GM13976 (cell line): ENCODE measurements at regions not wholly inside any gene's neighbourhood (a gene's known extent, or its start where the extent isn't known, plus 50 kb on each side); places are given as distances from the start of the nearest gene placed in this dataset.

ENCODE experiments used
- DNase-seq: peaks from one replicate; pipeline ENCODE4 v3.0.0; 2012; ENCODE audit warnings: low spot score
- in situ Hi-C: fragments of 300-500 bp; cut with MboI; formaldehyde crosslinking; loops from one replicate; pipeline ENCODE4 v1.12.0; 2022; ENCODE audit warnings: low sequenced_read_pairs, mixed read lengths, inconsistent platforms; ENCODE audit not compliant: unreplicated experiment
- TF ChIP-seq, protein P1 (sequence below): IDR thresholded peaks from 2 replicates; pipeline ENCODE4 v1.5.1; 2012; ENCODE audit warnings: borderline replicate concordance, mild to moderate bottlenecking; ENCODE audit not compliant: insufficient read depth; ENCODE audit errors: extremely low read depth, missing control alignments, control extremely low read depth

DNA sequence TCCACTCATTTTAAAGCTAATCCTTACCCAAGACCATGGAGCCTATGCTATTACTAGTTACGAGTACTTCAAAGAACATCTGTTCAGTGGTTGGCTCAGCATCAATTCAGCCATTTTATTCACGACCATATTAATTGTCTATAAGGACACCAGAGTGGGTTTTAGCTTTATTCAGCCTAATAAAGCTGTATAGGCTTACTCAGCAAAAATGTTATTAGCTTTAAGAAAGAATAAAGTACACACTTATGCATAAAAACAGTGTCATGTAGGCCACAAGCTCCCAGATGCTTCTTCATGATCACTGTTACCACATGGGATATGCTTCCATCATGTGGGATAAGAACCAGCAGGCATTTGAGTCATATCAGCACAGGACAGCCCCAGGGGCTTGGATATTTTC lies 87.4 kb upstream of the GPR149 start:
- DNase-seq: no peak
- TF ChIP-seq, protein P1, sequence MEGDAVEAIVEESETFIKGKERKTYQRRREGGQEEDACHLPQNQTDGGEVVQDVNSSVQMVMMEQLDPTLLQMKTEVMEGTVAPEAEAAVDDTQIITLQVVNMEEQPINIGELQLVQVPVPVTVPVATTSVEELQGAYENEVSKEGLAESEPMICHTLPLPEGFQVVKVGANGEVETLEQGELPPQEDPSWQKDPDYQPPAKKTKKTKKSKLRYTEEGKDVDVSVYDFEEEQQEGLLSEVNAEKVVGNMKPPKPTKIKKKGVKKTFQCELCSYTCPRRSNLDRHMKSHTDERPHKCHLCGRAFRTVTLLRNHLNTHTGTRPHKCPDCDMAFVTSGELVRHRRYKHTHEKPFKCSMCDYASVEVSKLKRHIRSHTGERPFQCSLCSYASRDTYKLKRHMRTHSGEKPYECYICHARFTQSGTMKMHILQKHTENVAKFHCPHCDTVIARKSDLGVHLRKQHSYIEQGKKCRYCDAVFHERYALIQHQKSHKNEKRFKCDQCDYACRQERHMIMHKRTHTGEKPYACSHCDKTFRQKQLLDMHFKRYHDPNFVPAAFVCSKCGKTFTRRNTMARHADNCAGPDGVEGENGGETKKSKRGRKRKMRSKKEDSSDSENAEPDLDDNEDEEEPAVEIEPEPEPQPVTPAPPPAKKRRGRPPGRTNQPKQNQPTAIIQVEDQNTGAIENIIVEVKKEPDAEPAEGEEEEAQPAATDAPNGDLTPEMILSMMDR: no peak
- in situ Hi-C loops: no loop called here

GRCh38 chr3:154515921-154516320 lies 85.9 kb upstream of the GPR149 start:
- in situ Hi-C loops: no loop called here
- TF ChIP-seq, protein P1: no peak
- no peak for DNase-seq

GRCh38 chr3:154510780-154511179 lies 80.8 kb upstream of the GPR149 start:
- no peak for DNase-seq
- TF ChIP-seq, protein P1: no peak
- in situ Hi-C loops: no loop called here

DNA sequence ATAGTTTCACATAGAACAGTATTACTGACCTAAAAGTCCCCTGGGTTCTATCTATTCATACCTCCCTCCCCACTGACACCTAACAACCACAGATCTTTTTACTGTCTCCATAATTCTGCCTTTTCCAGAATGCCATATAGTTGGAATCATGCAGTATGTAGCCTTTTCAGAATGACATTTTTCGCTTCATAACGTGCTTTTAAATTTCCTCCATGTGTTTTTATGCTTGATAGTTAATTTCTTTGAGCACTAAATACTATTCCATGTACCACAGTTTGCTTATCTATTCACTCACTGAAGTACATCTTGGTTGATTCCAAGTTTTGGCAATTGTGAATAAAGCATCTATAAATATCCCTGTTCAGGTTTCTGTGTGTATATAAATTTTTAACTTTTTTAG lies 77.7 kb upstream of the GPR149 start:
- no peak for DNase-seq
- in situ Hi-C loops: no loop called here
- TF ChIP-seq, protein P1: no peak

DNA sequence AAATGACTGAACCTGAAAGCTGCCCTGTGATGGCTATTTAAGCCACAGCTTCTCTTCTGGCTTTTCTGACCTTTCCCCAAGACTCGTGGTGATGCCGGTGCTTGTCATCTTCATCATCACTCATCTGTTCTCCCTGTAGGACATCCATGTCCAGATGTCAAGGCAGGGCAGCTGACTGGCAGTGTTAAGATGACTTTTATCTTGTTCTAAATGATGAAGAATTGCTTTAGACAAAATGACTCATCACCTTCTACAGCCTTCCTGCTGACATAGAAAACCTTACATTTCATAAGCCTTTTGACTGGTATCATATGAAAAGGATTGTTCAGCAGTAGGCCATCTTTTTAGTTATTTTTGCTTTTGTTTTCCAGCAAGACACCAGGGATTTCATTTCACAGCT lies 67.0 kb upstream of the GPR149 start:
- TF ChIP-seq, protein P1: no peak
- no peak for DNase-seq
- in situ Hi-C loops: no loop called here

DNA sequence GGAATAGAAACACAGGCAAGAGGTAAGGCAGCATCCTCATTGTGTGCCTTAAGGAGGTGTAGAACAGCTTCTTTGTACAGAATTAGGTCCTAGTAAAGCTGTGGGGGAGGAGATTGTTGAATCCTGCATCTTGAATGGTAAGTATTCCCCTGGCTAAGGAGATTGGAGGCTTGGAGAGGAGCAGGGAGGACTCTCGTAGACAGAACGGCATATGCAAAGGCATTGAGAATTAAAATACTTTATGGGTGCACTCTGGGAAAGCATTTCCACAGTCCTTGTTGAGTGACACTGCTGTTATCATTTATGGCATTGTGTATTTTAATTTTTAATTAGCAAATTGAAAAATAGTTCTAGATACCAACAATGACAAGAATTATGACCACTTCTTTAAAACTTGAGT lies 66.5 kb upstream of the GPR149 start:
- TF ChIP-seq, protein P1: no peak
- no peak for DNase-seq
- in situ Hi-C loops: no loop called here

GRCh38 chr3:154486949-154487348 lies 57.0 kb upstream of the GPR149 start:
- in situ Hi-C loops: no loop called here
- DNase-seq: no peak
- TF ChIP-seq, protein P1: no peak
